HCT116 (cell line): ENCODE measurements at regions not wholly inside any gene's neighbourhood (a gene's known extent, or its start where the extent isn't known, plus 50 kb on each side); places are given as distances from the start of the nearest gene placed in this dataset.

ENCODE experiments used
- CTCF ChIP-seq, 3 experiments: fragments of 200-600 bp in 1 of 3; sonication (generic) in 1 of 3; IDR thresholded peaks in 2 of 3; conservative IDR thresholded peaks in 1 of 3; 2 replicates each; pipeline ENCODE4 v1.5.1; 2012 to 2017; ENCODE audit warnings: low read depth in 2 of 3, low read length in 2 of 3, antibody characterized with exemption in 1 of 3, borderline replicate concordance in 1 of 3, control low read depth in 1 of 3, mild to moderate bottlenecking in 1 of 3, mixed read lengths in 1 of 3, mixed run types in 1 of 3, moderate library complexity in 1 of 3; ENCODE audit not compliant: insufficient read depth in 1 of 3
- EGR1 ChIP-seq: IDR thresholded peaks from 2 replicates; pipeline ENCODE4 v1.6.1; 2012; ENCODE audit warnings: low read depth
- EZH2 ChIP-seq: fragments of 200-600 bp; sonication (generic); IDR thresholded peaks from 2 replicates; pipeline ENCODE4 v1.6.1; 2017; ENCODE audit warnings: antibody characterized with exemption, mixed run types
- EZH2phosphoT487 ChIP-seq: fragments of 200-600 bp; IDR thresholded peaks from 2 replicates; pipeline ENCODE4 v1.6.1; 2018; ENCODE audit warnings: antibody characterized with exemption, borderline replicate concordance
- JUND ChIP-seq: IDR thresholded peaks from 2 replicates; pipeline ENCODE4 v1.6.1; 2012
- REST ChIP-seq: IDR thresholded peaks from 2 replicates; pipeline ENCODE4 v1.6.1; 2012; ENCODE audit warnings: low read depth
- YY1 ChIP-seq: IDR thresholded peaks from 2 replicates; pipeline ENCODE4 v1.6.1; 2011; ENCODE audit warnings: low read length, low read depth, moderate library complexity, mild to moderate bottlenecking; ENCODE audit not compliant: insufficient replicate concordance; ENCODE audit errors: extremely low read depth

- TF ChIP-seq CTCF (IDR thresholded peaks at IDR 0.05 in 2 of 3, conservative IDR thresholded peaks at IDR 0.05 in 1 of 3; ENCODE audit: borderline replicate concordance in 1 of 3, insufficient read depth in 1 of 3, low read depth in 2 of 3, low read length in 2 of 3) = no peak
- TF ChIP-seq REST = no peak
- TF ChIP-seq EZH2 = no peak
- no peak for TF ChIP-seq EGR1
- no peak for TF ChIP-seq YY1
- TF ChIP-seq EZH2phosphoT487 = no peak
- no peak for TF ChIP-seq JUND
These were observed 74.6 kb upstream of the MARK1 start for GRCh38 chr1:220453371-220453770.
